Type B pancreatic cell (in vitro differentiated cells): ENCODE measurements at regions not wholly inside any gene's neighbourhood (a gene's known extent, or its start where the extent isn't known, plus 50 kb on each side); places are given as distances from the start of the nearest gene placed in this dataset.

Experiments
- DNase-seq: peaks from one replicate; pipeline ENCODE4 v3.0.0; 2021; ENCODE audit warnings: mixed read lengths; ENCODE audit not compliant: unreplicated experiment; ENCODE audit errors: extremely low spot score
- H3K27ac Mint-ChIP-seq: 2 replicates; pipeline ENCODE4 v1.8.0; 2021; ENCODE audit warnings: mild to moderate bottlenecking, mixed read lengths
- H3K27me3 Mint-ChIP-seq: 2 replicates; pipeline ENCODE4 v1.8.0; 2021; ENCODE audit warnings: mixed read lengths
- H3K36me3 Mint-ChIP-seq: 2 replicates; pipeline ENCODE4 v1.8.0; 2021; ENCODE audit warnings: mixed read lengths
- H3K4me1 Mint-ChIP-seq: one replicate; pipeline ENCODE4 v1.8.0; 2021; ENCODE audit warnings: mixed read lengths; ENCODE audit not compliant: unreplicated experiment
- H3K4me3 Mint-ChIP-seq: 2 replicates; pipeline ENCODE4 v1.8.0; 2021; ENCODE audit warnings: mild to moderate bottlenecking, mixed read lengths
- H3K9me3 Mint-ChIP-seq: 2 replicates; pipeline ENCODE4 v1.8.0; 2021; ENCODE audit warnings: mixed read lengths
- CTCF ChIP-seq: fragments of 200-600 bp; sonication (generic); conservative IDR thresholded peaks from 2 replicates; pipeline ENCODE4 v1.5.0; 2021; ENCODE audit warnings: antibody characterized with exemption, mild to moderate bottlenecking

GRCh38 chr3:176514297-176514696, 683.0 kb downstream of the TBL1XR1 start:
- no peaks in the 10 kb centered on the region for H3K4me1 Mint-ChIP-seq
- peaks cover 34% of the 10 kb centered on the region for H3K9me3 Mint-ChIP-seq
- peak; percentile 59 for TF ChIP-seq CTCF
- H3K27ac Mint-ChIP-seq, result no peak overlapping the region
- no peaks in the 10 kb centered on the region for H3K36me3 Mint-ChIP-seq
- no peaks in the 10 kb centered on the region for H3K27me3 Mint-ChIP-seq
- no peak for DNase-seq
- H3K4me3 Mint-ChIP-seq, result no peak overlapping the region

GRCh38 chr3:176513604-176514003, 683.7 kb downstream of the TBL1XR1 start:
- peaks cover 38% of the 10 kb centered on the region for H3K9me3 Mint-ChIP-seq
- H3K36me3 Mint-ChIP-seq, result no peaks in the 10 kb centered on the region
- no peak overlapping the region for H3K4me3 Mint-ChIP-seq
- H3K27me3 Mint-ChIP-seq, result no peaks in the 10 kb centered on the region
- TF ChIP-seq CTCF, result no peak
- DNase-seq, result no peak
- no peak overlapping the region for H3K27ac Mint-ChIP-seq
- no peaks in the 10 kb centered on the region for H3K4me1 Mint-ChIP-seq

GRCh38 chr3:176512037-176512436, 685.2 kb downstream of the TBL1XR1 start:
- no peak for DNase-seq
- Mint-ChIP-seq H3K36me3 (no peaks in the 10 kb centered on the region), H3K4me3 (no peak overlapping the region), H3K9me3 (peaks cover 36% of the 10 kb centered on the region), H3K27ac (no peak overlapping the region), H3K27me3 (no peaks in the 10 kb centered on the region), H3K4me1 (no peaks in the 10 kb centered on the region)
- TF ChIP-seq CTCF, result no peak

GRCh38 chr3:176510097-176510496, 687.2 kb downstream of the TBL1XR1 start:
- Mint-ChIP-seq H3K9me3 (peaks cover 31% of the 10 kb centered on the region), H3K36me3 (no peaks in the 10 kb centered on the region), H3K27me3 (no peaks in the 10 kb centered on the region), H3K27ac (no peak overlapping the region), H3K4me3 (no peak overlapping the region), H3K4me1 (no peaks in the 10 kb centered on the region)
- no peak for DNase-seq
- no peak for TF ChIP-seq CTCF

GRCh38 chr3:176505878-176506621, 691.2 kb downstream of the TBL1XR1 start:
- Mint-ChIP-seq H3K27me3 (no peaks in the 10 kb centered on the region), H3K36me3 (no peaks in the 10 kb centered on the region), H3K4me3 (no peak overlapping the region), H3K4me1 (no peaks in the 10 kb centered on the region), H3K9me3 (peaks cover 6% of the 10 kb centered on the region), H3K27ac (no peak overlapping the region)
- TF ChIP-seq CTCF, result no peak
- no peak for DNase-seq
